GM19240 (cell line): ENCODE measurements at regions not wholly inside any gene's neighbourhood (a gene's known extent, or its start where the extent isn't known, plus 50 kb on each side); places are given as distances from the start of the nearest gene placed in this dataset.
"Not testable (repeated sequence)": the region's sequence is repeated elsewhere in the genome, so short reads cannot be mapped to it uniquely, and the experiment has no call there.

Experiments
- DNase-seq: peaks from one replicate; pipeline ENCODE4 v3.0.0; 2011; ENCODE audit warnings: low spot score; ENCODE audit not compliant: insufficient read length

- DNase-seq = no peak
These were observed 57.8 kb downstream of the OR2B2 start for GRCh38 chr6:27854421-27854820.

- no peak for DNase-seq
These were observed 60.8 kb downstream of the OR2B2 start for GRCh38 chr6:27851440-27851839.

- not testable (repeated sequence) for DNase-seq
These were observed 63.2 kb downstream of the OR2B2 start for GRCh38 chr6:27849001-27849400.

GRCh38 chr6:27847706-27848105 lies 64.5 kb downstream of the OR2B2 start:
- DNase-seq = no peak

GRCh38 chr6:27840572-27840971 lies 71.6 kb downstream of the OR2B2 start:
- DNase-seq = no peak

- DNase-seq = no peak
These were observed 72.3 kb downstream of the OR2B2 start for GRCh38 chr6:27839626-27840475.

- no peak for DNase-seq
These were observed 73.1 kb downstream of the OR2B2 start for GRCh38 chr6:27838945-27839625.

GRCh38 chr6:27838058-27838944 lies 73.9 kb downstream of the OR2B2 start:
- DNase-seq = no peak

- DNase-seq = no peak
These were observed 74.6 kb downstream of the OR2B2 start for GRCh38 chr6:27837625-27838057.

GRCh38 chr6:27836783-27837624 lies 75.2 kb downstream of the OR2B2 start:
- DNase-seq = no peak

- no peak for DNase-seq
These were observed 75.9 kb downstream of the OR2B2 start for GRCh38 chr6:27836141-27836782.

GRCh38 chr6:27834879-27835549 lies 77.2 kb downstream of the OR2B2 start:
- no peak for DNase-seq

GRCh38 chr6:27834384-27834783 lies 77.8 kb downstream of the OR2B2 start:
- DNase-seq = no peak

- DNase-seq = not testable (repeated sequence)
These were observed 80.6 kb downstream of the OR2B2 start for GRCh38 chr6:27831434-27832081.

GRCh38 chr6:27830600-27831433 lies 81.4 kb downstream of the OR2B2 start:
- DNase-seq = peak; percentile 35

- no peak for DNase-seq
These were observed 82.0 kb downstream of the OR2B2 start for GRCh38 chr6:27830212-27830599.

GRCh38 chr6:27829453-27830211 lies 82.6 kb downstream of the OR2B2 start:
- DNase-seq = no peak

GRCh38 chr6:27827477-27827876 lies 84.7 kb downstream of the OR2B2 start:
- not testable (repeated sequence) for DNase-seq
